ENCODE measurements at regions not wholly inside any gene's neighbourhood (a gene's known extent, or its start where the extent isn't known, plus 50 kb on each side); places are given as distances from the start of the nearest gene placed in this dataset.

GRCh38 chr13:47076500-47076899 is 179.6 kb upstream of the HTR2A start:
- Histone ChIP-seq H3K9me3 (no peaks in the 10 kb centered on the region), H3K4me1 (no peaks in the 10 kb centered on the region), H3K4me3 (no peak overlapping the region), H3K36me3 (ENCODE audit: insufficient read depth in 1 of 2, low read depth in 1 of 2) (no peaks in the 10 kb centered on the region), H3K27me3 (ENCODE audit: insufficient read depth in 3 of 3, low read length in 2 of 3) (no peaks in the 10 kb centered on the region), H3K27ac (no peak overlapping the region)
- intact Hi-C loops (cut with DNase I), result no loop called here
- no peak for ATAC-seq
- 49 to 62% (median 57%) methylated on average over 2 of the region's 2 CpGs for WGBS, 3 donors
- no peak for DNase-seq
- no peak for TF ChIP-seq CTCF (IDR thresholded peaks at IDR 0.05)

GRCh38 chr13:47069133-47069532 is 172.3 kb upstream of the HTR2A start:
- H3K36me3 ChIP-seq (ENCODE audit: insufficient read depth in 1 of 2, low read depth in 1 of 2), result no peaks in the 10 kb centered on the region
- 30 to 34% (median 32%) methylated on average over 3 of the region's 3 CpGs for WGBS, 3 donors
- TF ChIP-seq CTCF (IDR thresholded peaks at IDR 0.05), result no peak
- H3K27ac ChIP-seq, result no peak overlapping the region
- no peak for ATAC-seq
- no peaks in the 10 kb centered on the region for H3K27me3 ChIP-seq (ENCODE audit: insufficient read depth in 3 of 3, low read length in 2 of 3)
- H3K9me3 ChIP-seq, result no peaks in the 10 kb centered on the region
- no peaks in the 10 kb centered on the region for H3K4me1 ChIP-seq
- H3K4me3 ChIP-seq, result no peak overlapping the region
- no peak for DNase-seq
- intact Hi-C loops (cut with DNase I), result no loop called here

- no peaks in the 10 kb centered on the region for H3K4me1 ChIP-seq
- no peak overlapping the region for H3K27ac ChIP-seq
- H3K36me3 ChIP-seq (ENCODE audit: insufficient read depth in 1 of 2, low read depth in 1 of 2), result no peaks in the 10 kb centered on the region
- no peaks in the 10 kb centered on the region for H3K27me3 ChIP-seq (ENCODE audit: insufficient read depth in 3 of 3, low read length in 2 of 3)
- DNase-seq, result no peak
- WGBS, 3 donors, result 66 to 80% (median 74%) methylated on average over 3 of the region's 3 CpGs
- no peak for ATAC-seq
- peaks cover 6% of the 10 kb centered on the region for H3K9me3 ChIP-seq
- intact Hi-C loops (cut with DNase I), result no loop called here
- TF ChIP-seq CTCF (IDR thresholded peaks at IDR 0.05), result no peak
- no peak overlapping the region for H3K4me3 ChIP-seq
These were observed 170.5 kb upstream of the HTR2A start for GRCh38 chr13:47067306-47067705.

- H3K4me1 ChIP-seq, result no peaks in the 10 kb centered on the region
- intact Hi-C loops (cut with DNase I), result no loop called here
- no peak for DNase-seq
- no peaks in the 10 kb centered on the region for H3K36me3 ChIP-seq (ENCODE audit: insufficient read depth in 1 of 2, low read depth in 1 of 2)
- ATAC-seq, result no peak
- no peak for TF ChIP-seq CTCF (IDR thresholded peaks at IDR 0.05)
- H3K9me3 ChIP-seq, result peaks cover 6% of the 10 kb centered on the region
- H3K27me3 ChIP-seq (ENCODE audit: insufficient read depth in 3 of 3, low read length in 2 of 3), result no peaks in the 10 kb centered on the region
- no peak overlapping the region for H3K27ac ChIP-seq
- H3K4me3 ChIP-seq, result no peak overlapping the region
These were observed 169.4 kb upstream of the HTR2A start for GRCh38 chr13:47066226-47066625.

- Histone ChIP-seq H3K27ac (no peak overlapping the region), H3K4me3 (no peak overlapping the region), H3K4me1 (no peaks in the 10 kb centered on the region), H3K9me3 (peaks cover 6% of the 10 kb centered on the region), H3K27me3 (ENCODE audit: insufficient read depth in 3 of 3, low read length in 2 of 3) (no peaks in the 10 kb centered on the region), H3K36me3 (ENCODE audit: insufficient read depth in 1 of 2, low read depth in 1 of 2) (no peaks in the 10 kb centered on the region)
- intact Hi-C loops (cut with DNase I), result no loop called here
- no peak for TF ChIP-seq CTCF (IDR thresholded peaks at IDR 0.05)
- ATAC-seq (no peak), DNase-seq (no peak)
- WGBS, 3 donors, result 51 to 66% (median 56%) methylated on average over 2 of the region's 2 CpGs
These were observed 167.5 kb upstream of the HTR2A start for GRCh38 chr13:47064381-47064780.

Data from psoas muscle (tissue), 7 donors.